DND-41 (cell line): ENCODE measurements at regions not wholly inside any gene's neighbourhood (a gene's known extent, or its start where the extent isn't known, plus 50 kb on each side); places are given as distances from the start of the nearest gene placed in this dataset.

Experiments used
- ATAC-seq: fragments of 200-7000 bp; cut with Tn5 transposase; 3 replicates; pipeline ENCODE4 v1.9.1; 2021; ENCODE audit warnings: low read depth; ENCODE audit not compliant: insufficient read depth
- DNase-seq: peaks from one replicate; pipeline ENCODE4 v3.0.0-alpha.2; 2020
- H2AFZ ChIP-seq: 2 replicates; pipeline ENCODE4 v1.6.0; 2012; ENCODE audit warnings: low read depth, low read length
- H3K27ac ChIP-seq: 2 replicates; pipeline ENCODE4 v1.5.1; 2012; ENCODE audit warnings: low read length, inconsistent platforms
- H3K27me3 ChIP-seq: fragments of 200-600 bp; sonication (generic); 2 replicates; pipeline ENCODE4 v1.6.0; 2012; ENCODE audit warnings: low read length, mild to moderate bottlenecking, inconsistent platforms; ENCODE audit not compliant: insufficient read depth, poor library complexity
- H3K36me3 ChIP-seq: 2 replicates; pipeline ENCODE4 v1.5.1; 2012; ENCODE audit warnings: low read length, inconsistent platforms; ENCODE audit not compliant: insufficient read depth
- H3K4me1 ChIP-seq: 2 replicates; pipeline ENCODE4 v1.5.1; 2012; ENCODE audit warnings: mild to moderate bottlenecking, low read length; ENCODE audit not compliant: insufficient read depth
- H3K4me2 ChIP-seq: 2 replicates; pipeline ENCODE4 v1.6.0; 2012; ENCODE audit warnings: mild to moderate bottlenecking, moderate library complexity, low read length, inconsistent platforms; ENCODE audit not compliant: insufficient read depth
- H3K4me3 ChIP-seq, 2 experiments: fragments of 200-600 bp in 1 of 2; shearing (Covaris generic) in 1 of 2; 2 replicates each; pipeline ENCODE4 v1.5.1; 2012 to 2016; ENCODE audit warnings: inconsistent platforms in 2 of 2, low read length in 2 of 2, mild to moderate bottlenecking in 2 of 2, low read depth in 1 of 2, moderate library complexity in 1 of 2
- H3K79me2 ChIP-seq: 2 replicates; pipeline ENCODE4 v1.6.0; 2012; ENCODE audit warnings: low read length, inconsistent platforms; ENCODE audit not compliant: insufficient read depth
- H3K9ac ChIP-seq: 2 replicates; pipeline ENCODE4 v1.6.0; 2012; ENCODE audit warnings: low read depth, mild to moderate bottlenecking, inconsistent platforms, low read length, moderate library complexity
- H3K9me3 ChIP-seq: 2 replicates; pipeline ENCODE4 v1.5.1; 2012; ENCODE audit warnings: low read length, moderate library complexity, mild to moderate bottlenecking, inconsistent platforms; ENCODE audit not compliant: insufficient read depth, severe bottlenecking
- H4K20me1 ChIP-seq: 2 replicates; pipeline ENCODE4 v1.6.0; 2012; ENCODE audit warnings: low read length; ENCODE audit not compliant: insufficient read depth
- EZH2 ChIP-seq: IDR thresholded peaks from 3 replicates; pipeline ENCODE4 v1.6.1; 2012; ENCODE audit warnings: borderline replicate concordance, low read depth, mild to moderate bottlenecking, moderate library complexity, low read length, inconsistent platforms; ENCODE audit not compliant: severe bottlenecking
- TF ChIP-seq, protein P1 (sequence below): IDR thresholded peaks from 2 replicates; pipeline ENCODE4 v1.5.1; 2012; ENCODE audit warnings: borderline replicate concordance, low read length, moderate library complexity, mild to moderate bottlenecking; ENCODE audit not compliant: poor library complexity, severe bottlenecking; ENCODE audit errors: extremely low read depth

DNA sequence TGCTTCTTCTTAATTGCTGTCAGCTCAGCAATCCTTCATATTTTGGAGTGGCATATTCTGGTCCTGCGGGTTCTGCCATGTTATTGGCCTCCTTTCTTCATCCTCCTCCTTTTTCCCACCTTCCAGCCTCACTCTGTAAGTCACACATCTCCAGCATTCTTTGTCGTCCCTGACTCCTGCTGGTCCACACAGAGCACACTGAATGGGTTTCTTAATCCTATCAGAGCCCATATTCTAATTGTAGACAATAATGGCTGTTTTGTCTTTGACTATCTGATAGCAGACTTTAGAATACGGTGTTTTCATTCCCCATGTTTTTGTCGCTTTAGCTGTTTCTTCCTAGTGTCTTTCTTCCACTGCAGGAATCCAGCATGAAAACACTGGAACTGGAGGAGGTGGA lies 389.6 kb downstream of the REEP3 start:
- Histone ChIP-seq H3K9me3 (no peaks in the 10 kb centered on the region), H3K4me3 (no peak overlapping the region), H3K27ac (no peak overlapping the region), H3K36me3 (no peaks in the 10 kb centered on the region), H4K20me1 (no peaks in the 10 kb centered on the region), H3K9ac (no peak overlapping the region), H3K4me2 (no peak overlapping the region), H3K79me2 (no peaks in the 10 kb centered on the region), H2AFZ (no peak overlapping the region), H3K27me3 (peaks cover 5% of the 10 kb centered on the region), H3K4me1 (no peaks in the 10 kb centered on the region)
- ATAC-seq (no peak), DNase-seq (no peak)
- no peak for TF ChIP-seq EZH2
- TF ChIP-seq, protein P1, sequence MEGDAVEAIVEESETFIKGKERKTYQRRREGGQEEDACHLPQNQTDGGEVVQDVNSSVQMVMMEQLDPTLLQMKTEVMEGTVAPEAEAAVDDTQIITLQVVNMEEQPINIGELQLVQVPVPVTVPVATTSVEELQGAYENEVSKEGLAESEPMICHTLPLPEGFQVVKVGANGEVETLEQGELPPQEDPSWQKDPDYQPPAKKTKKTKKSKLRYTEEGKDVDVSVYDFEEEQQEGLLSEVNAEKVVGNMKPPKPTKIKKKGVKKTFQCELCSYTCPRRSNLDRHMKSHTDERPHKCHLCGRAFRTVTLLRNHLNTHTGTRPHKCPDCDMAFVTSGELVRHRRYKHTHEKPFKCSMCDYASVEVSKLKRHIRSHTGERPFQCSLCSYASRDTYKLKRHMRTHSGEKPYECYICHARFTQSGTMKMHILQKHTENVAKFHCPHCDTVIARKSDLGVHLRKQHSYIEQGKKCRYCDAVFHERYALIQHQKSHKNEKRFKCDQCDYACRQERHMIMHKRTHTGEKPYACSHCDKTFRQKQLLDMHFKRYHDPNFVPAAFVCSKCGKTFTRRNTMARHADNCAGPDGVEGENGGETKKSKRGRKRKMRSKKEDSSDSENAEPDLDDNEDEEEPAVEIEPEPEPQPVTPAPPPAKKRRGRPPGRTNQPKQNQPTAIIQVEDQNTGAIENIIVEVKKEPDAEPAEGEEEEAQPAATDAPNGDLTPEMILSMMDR = no peak

DNA sequence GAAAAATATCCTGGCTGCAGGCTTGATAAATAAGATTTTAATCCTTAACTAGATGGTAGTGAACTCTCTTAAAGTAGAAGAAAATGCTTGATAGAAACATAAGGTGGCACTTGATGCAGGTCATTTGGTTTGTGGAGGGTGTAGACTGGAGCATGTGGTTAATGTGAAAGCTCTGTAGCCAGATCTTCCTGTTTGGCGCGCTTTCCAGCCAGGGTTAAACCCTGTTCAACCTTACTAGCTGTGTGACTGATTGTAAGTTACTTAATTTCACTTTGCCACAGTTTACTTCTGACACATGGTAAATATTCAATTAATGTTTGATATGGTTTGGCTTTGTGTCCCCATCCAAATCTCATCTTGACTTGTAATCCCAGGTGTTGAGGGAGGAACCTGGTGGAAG lies 394.0 kb downstream of the REEP3 start:
- Histone ChIP-seq H3K9ac (no peak overlapping the region), H3K4me3 (no peak overlapping the region), H3K4me1 (no peaks in the 10 kb centered on the region), H3K36me3 (no peaks in the 10 kb centered on the region), H3K9me3 (no peaks in the 10 kb centered on the region), H3K27me3 (peaks cover 3% of the 10 kb centered on the region), H3K79me2 (no peaks in the 10 kb centered on the region), H3K4me2 (no peak overlapping the region), H3K27ac (no peak overlapping the region), H2AFZ (no peak overlapping the region), H4K20me1 (no peaks in the 10 kb centered on the region)
- TF ChIP-seq EZH2 = no peak
- TF ChIP-seq, protein P1 = no peak
- ATAC-seq (no peak), DNase-seq (no peak)

DNA sequence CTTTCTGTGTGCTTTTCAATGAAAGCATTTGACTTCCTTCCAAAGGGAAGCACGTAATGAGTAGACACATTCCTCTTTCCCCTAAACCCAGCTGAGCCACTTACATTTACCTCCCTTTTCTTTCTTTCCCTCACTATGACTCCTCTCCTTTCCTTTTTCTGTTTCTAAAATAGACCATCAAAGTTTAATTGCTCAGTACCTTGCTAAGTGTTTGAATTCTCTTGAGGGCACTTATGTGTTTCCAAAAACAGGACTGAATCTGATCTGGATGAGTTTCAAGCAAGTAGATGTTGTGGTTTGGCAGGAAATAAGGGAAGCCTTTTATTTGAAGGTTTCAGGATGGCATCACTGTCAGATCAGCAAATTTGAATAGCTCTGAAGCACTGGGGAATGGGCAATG lies 396.2 kb downstream of the REEP3 start:
- TF ChIP-seq, protein P1 = no peak
- TF ChIP-seq EZH2 = no peak
- no peak overlapping the region for H3K4me2 ChIP-seq
- H3K79me2 ChIP-seq = no peaks in the 10 kb centered on the region
- H2AFZ ChIP-seq = no peak overlapping the region
- peaks cover 7% of the 10 kb centered on the region for H3K27me3 ChIP-seq
- H3K4me3 ChIP-seq = no peak overlapping the region
- H3K4me1 ChIP-seq = no peaks in the 10 kb centered on the region
- H3K9me3 ChIP-seq = no peaks in the 10 kb centered on the region
- ATAC-seq (no peak), DNase-seq (no peak)
- H4K20me1 ChIP-seq = no peaks in the 10 kb centered on the region
- no peak overlapping the region for H3K27ac ChIP-seq
- no peaks in the 10 kb centered on the region for H3K36me3 ChIP-seq
- H3K9ac ChIP-seq = no peak overlapping the region

DNA sequence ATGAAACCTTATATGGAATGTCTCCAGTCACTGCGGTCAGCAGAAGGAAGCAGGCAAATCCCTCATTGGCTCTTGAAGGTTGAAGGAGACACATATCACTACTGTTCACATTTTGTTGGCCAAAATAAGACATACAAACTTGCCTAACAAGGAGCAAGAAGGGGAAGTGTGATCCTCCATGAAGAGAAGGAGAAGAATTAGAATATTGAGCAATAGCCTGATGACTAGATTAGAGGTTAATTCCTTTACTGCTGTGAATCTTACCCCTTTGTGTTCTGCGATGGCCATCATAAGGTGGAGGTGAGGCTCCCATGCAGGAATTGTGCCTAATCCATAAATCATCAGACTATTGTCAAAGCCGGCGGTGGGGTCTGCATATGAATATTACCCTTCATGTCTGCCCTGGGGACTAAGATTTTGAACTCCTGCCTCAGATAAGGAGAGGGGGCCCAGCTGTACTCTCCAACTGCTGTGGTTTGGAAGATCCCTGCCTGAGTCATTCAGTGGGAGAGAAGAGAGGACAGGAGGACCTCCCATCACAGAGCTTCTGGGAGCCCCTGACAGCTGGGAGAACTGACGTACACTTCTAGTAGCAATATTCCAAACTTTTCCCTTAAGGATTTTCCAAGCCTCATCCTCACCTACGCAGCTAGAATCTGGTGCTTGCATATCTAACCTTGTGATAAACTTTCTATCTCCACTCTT lies 398.5 kb downstream of the REEP3 start:
- no peak for ATAC-seq

More for the DNA sequence above, 398.5 kb downstream of the REEP3 start:
- Histone ChIP-seq H3K9me3 (no peaks in the 10 kb centered on the region), H3K36me3 (no peaks in the 10 kb centered on the region), H3K4me1 (no peaks in the 10 kb centered on the region), H3K79me2 (no peaks in the 10 kb centered on the region), H3K9ac (no peak overlapping the region), H3K4me2 (no peak overlapping the region), H3K27me3 (peaks cover 11% of the 10 kb centered on the region), H3K27ac (no peak overlapping the region), H4K20me1 (no peaks in the 10 kb centered on the region), H2AFZ (no peak overlapping the region), H3K4me3 (no peak overlapping the region)
- no peak for DNase-seq
- TF ChIP-seq, protein P1 = no peak
